ENCODE measurements at regions not wholly inside any gene's neighbourhood (a gene's known extent, or its start where the extent isn't known, plus 50 kb on each side); places are given as distances from the start of the nearest gene placed in this dataset.

DNA sequence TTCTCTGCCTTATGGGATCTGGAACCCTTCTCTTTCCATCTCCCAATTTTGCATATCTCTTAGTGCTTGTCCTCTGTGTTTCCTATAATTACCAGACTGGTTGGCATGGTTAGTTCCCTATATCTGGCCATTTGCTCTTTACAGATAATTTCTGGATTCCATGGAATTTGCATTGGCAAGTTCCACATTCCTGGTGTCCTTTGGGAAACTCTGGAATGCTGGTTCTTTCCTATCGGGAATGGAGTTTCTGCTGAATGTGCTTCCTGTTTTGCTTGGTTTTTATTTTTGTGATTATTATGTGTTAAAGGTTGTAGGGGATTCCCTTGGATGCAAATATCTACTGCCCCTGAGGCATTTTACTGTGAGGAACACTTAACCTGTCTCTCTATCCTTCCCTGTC lies 193.0 kb upstream of the BTG1 start:
- no peak overlapping the region for H3K27ac ChIP-seq (ENCODE audit: control insufficient read depth, insufficient read depth)
- H3K4me1 ChIP-seq (ENCODE audit: control insufficient read depth, insufficient read depth, low read length) = no peaks in the 10 kb centered on the region
- WGBS (ENCODE audit: insufficient coverage, insufficient replicate concordance, low lambda C conversion rate, missing lambda C conversion rate) = 100% methylated on average over 1 of the region's 1 CpG
- no peak overlapping the region for H3K9ac ChIP-seq (ENCODE audit: control insufficient read depth, insufficient read depth, low read length)
- no peak overlapping the region for H3K4me2 ChIP-seq (ENCODE audit: control insufficient read depth, insufficient read depth)
- no TSS peak for BruUV-seq (replicated peaks)
- ChIA-PET CTCF (no interaction called here), POLR2A (interaction anchor here (0.8 kb wide), 1 partner anchor 25 kb away, joined by 3 read pairs; no protein-coding TSS in a partner anchor), SMC1A (ENCODE audit: uncharacterized antibody, unreplicated experiment) (no interaction called here), RAD21 (ENCODE audit: unreplicated experiment) (no interaction called here)
- no peaks in the 10 kb centered on the region for H4K20me1 ChIP-seq (ENCODE audit: control insufficient read depth, insufficient read depth)
- in situ Hi-C loops (cut with MboI) = no loop called here
- TF ChIP-seq, protein P1, sequence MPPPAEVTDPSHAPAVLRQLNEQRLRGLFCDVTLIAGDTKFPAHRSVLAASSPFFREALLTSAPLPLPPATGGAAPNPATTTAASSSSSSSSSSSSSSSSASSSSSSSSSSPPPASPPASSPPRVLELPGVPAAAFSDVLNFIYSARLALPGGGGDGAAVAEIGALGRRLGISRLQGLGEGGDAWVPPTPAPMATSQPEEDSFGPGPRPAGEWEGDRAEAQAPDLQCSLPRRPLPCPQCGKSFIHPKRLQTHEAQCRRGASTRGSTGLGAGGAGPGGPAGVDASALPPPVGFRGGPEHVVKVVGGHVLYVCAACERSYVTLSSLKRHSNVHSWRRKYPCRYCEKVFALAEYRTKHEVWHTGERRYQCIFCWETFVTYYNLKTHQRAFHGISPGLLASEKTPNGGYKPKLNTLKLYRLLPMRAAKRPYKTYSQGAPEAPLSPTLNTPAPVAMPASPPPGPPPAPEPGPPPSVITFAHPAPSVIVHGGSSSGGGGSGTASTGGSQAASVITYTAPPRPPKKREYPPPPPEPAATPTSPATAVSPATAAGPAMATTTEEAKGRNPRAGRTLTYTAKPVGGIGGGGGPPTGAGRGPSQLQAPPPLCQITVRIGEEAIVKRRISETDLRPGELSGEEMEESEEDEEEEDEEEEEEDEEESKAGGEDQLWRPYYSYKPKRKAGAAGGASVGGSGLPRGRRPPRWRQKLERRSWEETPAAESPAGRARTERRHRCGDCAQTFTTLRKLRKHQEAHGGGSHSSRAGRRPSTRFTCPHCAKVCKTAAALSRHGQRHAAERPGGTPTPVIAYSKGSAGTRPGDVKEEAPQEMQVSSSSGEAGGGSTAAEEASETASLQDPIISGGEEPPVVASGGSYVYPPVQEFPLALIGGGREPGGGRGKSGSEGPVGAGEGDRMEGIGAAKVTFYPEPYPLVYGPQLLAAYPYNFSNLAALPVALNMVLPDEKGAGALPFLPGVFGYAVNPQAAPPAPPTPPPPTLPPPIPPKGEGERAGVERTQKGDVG (CRISPR knock-in tag; IDR thresholded peaks at IDR 0.05) = no peak
- TF ChIP-seq SREBF1 (IDR thresholded peaks at IDR 0.05; ENCODE audit: low read length) = no peak
- TF ChIP-seq IKZF1 (conservative IDR thresholded peaks at IDR 0.05) = peak; percentile 48; the same call in 1 of the 2 replicates
- TF ChIP-seq EED (IDR thresholded peaks at IDR 0.05; ENCODE audit: low read depth) = 0 out of 2 replicates have a peak, but pooled peaks have one; percentile 32
- no peak for TF ChIP-seq CEBPB (IDR thresholded peaks at IDR 0.05; ENCODE audit: borderline replicate concordance in 1 of 2, low read depth in 2 of 2, low read length in 2 of 2)
- peak in 1 of 2 experiments; percentile 51; a peak in 3 of 4 replicates for TF ChIP-seq IKZF2 (IDR thresholded peaks at IDR 0.05)
- no peak overlapping the region for H2AFZ ChIP-seq (ENCODE audit: control insufficient read depth, low read depth, low read length)
- H3K27me3 ChIP-seq (replicated peaks in 1 of 2; ENCODE audit: control insufficient read depth in 2 of 2, insufficient read depth in 2 of 2, low read length in 1 of 2) = no peaks in the 10 kb centered on the region
- no peak overlapping the region for H3K4me3 ChIP-seq
- no peaks in the 10 kb centered on the region; the same call in 1 of the 3 replicates for H3K9me3 ChIP-seq (replicated peaks; ENCODE audit: control insufficient read depth, insufficient read depth, low read length)
- no peak for ATAC-seq
- no peaks in the 10 kb centered on the region for H3K79me2 ChIP-seq (ENCODE audit: control insufficient read depth, insufficient read depth, low read length)
- FAIRE-seq = no peak
- H3K36me3 ChIP-seq (ENCODE audit: control insufficient read depth in 2 of 2, insufficient read depth in 2 of 2, low read length in 1 of 2) = no peaks in the 10 kb centered on the region; a peak in 2 of 4 replicates
- DNase-seq (ENCODE audit: low read depth, low spot score) = no peak
- intact Hi-C loops (cut with micrococcal nuclease; ENCODE audit: unreplicated experiment) = no loop called here

All from GM12878 (cell line).